ENCODE measurements at regions not wholly inside any gene's neighbourhood (a gene's known extent, or its start where the extent isn't known, plus 50 kb on each side); places are given as distances from the start of the nearest gene placed in this dataset.

DNA sequence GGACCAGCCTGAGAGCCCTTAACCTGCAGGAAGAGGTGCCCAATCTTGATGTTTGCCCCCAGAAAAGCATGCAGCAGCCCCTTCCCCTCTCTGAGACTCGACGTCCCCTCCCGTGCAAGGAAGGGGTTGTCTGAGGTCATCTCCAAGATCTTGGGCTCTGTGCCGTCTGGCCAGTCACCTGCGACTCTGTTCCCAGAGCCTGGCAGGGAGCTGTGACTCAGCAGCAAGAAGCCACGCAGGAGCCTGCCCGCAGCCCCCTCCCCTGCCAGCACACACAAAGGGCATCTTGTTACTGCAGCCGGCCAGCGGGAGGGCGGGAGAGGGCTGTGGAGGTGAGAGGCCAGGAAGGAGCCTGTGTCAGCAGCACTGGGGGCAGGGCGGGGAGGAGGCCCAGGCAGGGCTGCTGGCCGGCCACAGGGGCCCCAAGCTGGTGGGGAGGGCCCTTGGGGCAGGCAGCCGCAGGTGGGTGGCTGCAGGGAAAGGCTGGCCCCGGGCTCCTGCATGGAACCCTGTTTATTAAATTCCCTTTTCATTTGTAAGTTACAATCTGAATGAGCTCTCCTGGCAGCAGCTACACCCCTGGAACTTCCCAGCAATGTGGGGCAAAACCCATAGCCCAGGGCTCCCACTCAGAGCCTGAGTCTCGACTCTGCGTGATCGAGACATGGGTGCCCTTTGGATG, 103.7 kb upstream of the ZMIZ1 start:
- DNase-seq (ENCODE audit: low read depth) = no peak
- peak; percentile 3 for TF ChIP-seq CTCF (conservative IDR thresholded peaks at IDR 0.05; ENCODE audit: low read depth, low read length)
- no peak overlapping the region for H3K4me3 ChIP-seq (ENCODE audit: low read depth, low read length)

DNA sequence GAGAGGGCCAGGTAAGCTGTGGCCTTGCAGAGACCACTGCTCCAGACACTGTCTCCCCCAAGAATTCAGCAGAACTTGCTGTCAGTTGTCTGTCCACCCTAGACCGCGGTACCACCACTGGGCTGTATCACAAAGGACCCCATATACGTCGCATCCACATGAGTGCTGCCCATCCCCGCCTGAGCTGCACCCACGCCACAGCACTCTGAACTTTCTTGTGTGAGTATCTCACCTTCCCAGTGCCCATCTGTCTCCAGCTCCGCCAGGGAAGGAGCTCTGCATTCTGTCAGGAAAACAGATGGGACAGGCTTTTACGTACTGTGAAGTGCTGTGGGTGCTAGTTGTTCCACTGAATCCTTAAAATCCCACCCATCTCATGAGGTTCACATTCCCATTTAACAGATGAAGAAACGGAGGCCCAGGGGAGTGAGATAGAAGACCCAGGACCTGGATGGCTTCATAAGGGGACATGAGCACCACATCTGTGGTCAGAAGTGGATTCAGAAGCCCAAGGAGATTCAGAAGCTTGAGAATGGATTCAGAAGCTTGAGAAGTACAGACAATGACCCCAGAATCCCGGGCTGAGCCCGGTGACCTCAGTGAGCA, 102.5 kb upstream of the ZMIZ1 start:
- TF ChIP-seq CTCF (conservative IDR thresholded peaks at IDR 0.05; ENCODE audit: low read depth, low read length) = no peak
- no peak for DNase-seq (ENCODE audit: low read depth)
- H3K4me3 ChIP-seq (ENCODE audit: low read depth, low read length) = no peak overlapping the region

- DNase-seq (ENCODE audit: low read depth) = no peak
- no peak overlapping the region for H3K4me3 ChIP-seq (ENCODE audit: low read depth, low read length)
- TF ChIP-seq CTCF (conservative IDR thresholded peaks at IDR 0.05; ENCODE audit: low read depth, low read length) = no peak
Measured at GRCh38 chr10:78966844-78967488, 101.8 kb upstream of the ZMIZ1 start.

DNA sequence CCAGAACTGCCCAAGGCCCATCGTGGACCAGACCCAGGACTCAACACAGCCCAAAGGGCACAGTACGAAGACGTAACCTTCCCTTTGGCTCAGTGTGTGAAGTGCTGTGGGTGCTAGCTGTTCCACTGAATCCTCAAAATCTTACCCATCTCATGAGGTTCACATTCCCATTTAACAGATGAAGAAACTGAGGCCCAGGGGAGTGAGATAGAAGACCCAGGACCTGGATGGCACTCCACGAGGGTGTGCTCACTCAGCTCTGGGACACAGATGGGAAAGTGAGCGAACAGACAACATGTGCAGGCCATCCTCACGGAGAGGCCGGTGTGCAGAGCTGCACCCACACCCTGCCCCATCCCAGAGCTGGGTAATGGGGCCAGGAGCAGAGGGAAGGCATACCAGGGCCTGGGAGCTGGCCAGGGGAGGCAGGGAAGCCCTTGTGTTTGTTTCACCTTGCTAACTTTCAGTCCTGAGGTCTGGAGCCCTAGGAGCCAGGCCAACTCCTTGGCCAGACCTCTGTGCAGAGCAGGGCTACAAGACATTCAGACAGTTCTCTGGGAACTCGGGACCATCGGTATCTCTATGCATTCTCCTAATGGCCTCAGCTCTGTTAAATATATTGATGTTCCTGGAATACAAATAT, 100.3 kb upstream of the ZMIZ1 start:
- TF ChIP-seq CTCF (conservative IDR thresholded peaks at IDR 0.05; ENCODE audit: low read depth, low read length) = no peak
- DNase-seq (ENCODE audit: low read depth) = no peak
- no peak overlapping the region for H3K4me3 ChIP-seq (ENCODE audit: low read depth, low read length)

DNA sequence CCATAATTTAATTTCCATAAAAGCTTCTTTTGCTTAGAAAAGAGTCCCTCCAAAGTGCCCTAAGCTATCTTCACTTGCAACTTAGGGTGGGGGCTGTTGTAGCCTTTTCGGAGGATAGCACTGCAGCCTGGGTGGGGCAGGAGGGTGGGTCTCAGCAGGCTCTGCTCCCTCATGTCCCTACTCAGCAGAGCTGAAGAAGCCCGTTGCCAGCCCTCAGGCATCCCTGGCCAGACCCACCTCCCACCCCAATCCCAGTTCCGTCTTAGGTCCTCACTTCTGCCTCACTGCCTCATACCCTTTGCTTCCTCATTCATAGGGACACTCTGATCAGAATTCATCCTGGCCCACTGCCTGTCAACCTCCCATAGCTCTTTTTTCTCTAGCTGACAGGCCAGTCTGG, 99.8 kb upstream of the ZMIZ1 start:
- H3K4me3 ChIP-seq (ENCODE audit: low read depth, low read length) = no peak overlapping the region
- no peak for TF ChIP-seq CTCF (conservative IDR thresholded peaks at IDR 0.05; ENCODE audit: low read depth, low read length)
- no peak for DNase-seq (ENCODE audit: low read depth)

DNA sequence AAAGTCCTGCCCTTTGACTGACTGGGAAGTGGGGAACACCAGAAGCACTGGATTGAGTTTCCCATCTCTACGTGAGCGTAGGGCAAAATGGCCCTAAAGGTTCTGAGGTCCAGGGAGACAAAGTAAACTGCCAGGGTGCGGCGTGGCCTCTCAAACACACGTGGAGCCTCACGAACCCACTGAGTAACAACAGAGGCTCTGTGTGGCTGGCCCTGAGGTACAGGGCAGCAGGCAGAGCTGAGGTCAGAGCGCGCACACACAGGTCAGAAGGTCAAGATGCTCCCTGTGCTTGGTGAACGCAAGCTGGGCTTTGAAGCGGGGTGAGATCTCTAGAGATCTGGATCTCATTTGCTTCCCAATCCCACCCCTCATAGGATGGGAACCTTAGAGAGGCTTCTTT, 99.0 kb upstream of the ZMIZ1 start:
- TF ChIP-seq CTCF (conservative IDR thresholded peaks at IDR 0.05; ENCODE audit: low read depth, low read length) = no peak
- DNase-seq (ENCODE audit: low read depth) = no peak

More for the DNA sequence above, 99.0 kb upstream of the ZMIZ1 start:
- H3K4me3 ChIP-seq (ENCODE audit: low read depth, low read length) = no peak overlapping the region

Measured in epithelial cell of proximal tubule (primary cell).